IPS-18c (cell line): ENCODE measurements at regions not wholly inside any gene's neighbourhood (a gene's known extent, or its start where the extent isn't known, plus 50 kb on each side); places are given as distances from the start of the nearest gene placed in this dataset.

Experiments used
- H3K4me3 ChIP-seq: 2 replicates; pipeline ENCODE4 v1.7.0; 2013; ENCODE audit warnings: low read depth, mild to moderate bottlenecking, low read length, moderate library complexity; ENCODE audit not compliant: insufficient read depth
- H3K9me3 ChIP-seq: one replicate; pipeline ENCODE4 v1.6.1; 2013; ENCODE audit warnings: mild to moderate bottlenecking, low read length, moderate library complexity; ENCODE audit not compliant: control insufficient read depth, insufficient read depth

- Histone ChIP-seq H3K9me3 (no peaks in the 10 kb centered on the region), H3K4me3 (no peak overlapping the region)
Measured at GRCh38 chr5:2175041-2175440, 292.3 kb upstream of the IRX4 start.

DNA sequence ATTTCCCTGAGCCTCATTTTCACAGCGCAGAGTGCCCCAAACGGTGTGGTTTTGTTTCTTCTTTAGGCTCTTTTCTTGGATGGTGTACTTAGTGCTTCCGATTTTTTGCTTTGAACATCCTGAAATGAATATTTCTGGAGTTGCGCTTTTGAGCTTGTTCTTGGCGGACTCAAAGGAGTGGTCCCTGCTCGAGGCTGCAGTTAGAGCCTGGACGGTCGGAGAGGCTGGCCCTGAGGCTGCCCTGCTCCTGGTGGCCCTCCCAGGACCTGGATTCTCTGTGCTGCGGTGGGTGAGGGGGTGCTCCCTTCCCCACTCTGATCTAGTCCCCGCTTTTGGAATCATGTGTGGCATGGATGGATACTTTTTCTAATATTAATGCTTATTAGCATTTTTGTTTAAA is 291.8 kb upstream of the IRX4 start:
- H3K4me3 ChIP-seq, result no peak overlapping the region
- H3K9me3 ChIP-seq, result no peaks in the 10 kb centered on the region

DNA sequence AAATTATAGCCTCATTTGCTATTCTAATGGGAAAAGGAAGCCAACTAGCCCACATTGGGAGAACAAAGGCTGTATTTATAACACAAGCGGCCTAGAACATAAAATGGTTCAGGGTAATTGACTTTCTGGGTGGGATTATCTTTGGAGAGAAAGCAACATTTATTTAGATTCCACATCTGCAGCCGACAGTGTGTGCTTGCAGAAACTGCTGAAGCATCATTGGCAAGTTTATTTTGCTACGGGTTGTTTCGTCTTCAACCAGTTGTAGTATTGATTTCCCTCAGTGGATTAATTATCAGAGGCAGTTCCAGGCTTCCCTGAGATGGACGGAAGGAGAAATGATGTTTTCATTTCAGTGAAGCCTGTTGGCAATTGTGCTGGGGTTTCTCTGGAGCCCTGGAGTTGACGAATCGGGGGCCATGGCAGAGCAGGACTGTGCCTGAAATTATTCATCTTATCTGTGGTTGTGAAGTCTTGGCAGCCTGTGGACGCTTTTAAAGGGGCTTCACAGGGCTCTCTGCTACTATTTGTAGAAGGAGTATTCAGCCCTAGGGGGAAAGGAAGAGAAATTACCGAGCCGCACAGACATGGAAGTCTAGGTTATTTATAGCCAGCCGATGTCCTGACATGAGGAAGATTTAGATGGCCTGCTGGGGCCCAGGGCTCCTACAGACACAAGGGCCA is 290.6 kb upstream of the IRX4 start:
- Histone ChIP-seq H3K9me3 (no peaks in the 10 kb centered on the region), H3K4me3 (no peak overlapping the region)

- no peak overlapping the region for H3K4me3 ChIP-seq
- no peaks in the 10 kb centered on the region for H3K9me3 ChIP-seq
Measured at GRCh38 chr5:2172471-2172870, 289.7 kb upstream of the IRX4 start.

DNA sequence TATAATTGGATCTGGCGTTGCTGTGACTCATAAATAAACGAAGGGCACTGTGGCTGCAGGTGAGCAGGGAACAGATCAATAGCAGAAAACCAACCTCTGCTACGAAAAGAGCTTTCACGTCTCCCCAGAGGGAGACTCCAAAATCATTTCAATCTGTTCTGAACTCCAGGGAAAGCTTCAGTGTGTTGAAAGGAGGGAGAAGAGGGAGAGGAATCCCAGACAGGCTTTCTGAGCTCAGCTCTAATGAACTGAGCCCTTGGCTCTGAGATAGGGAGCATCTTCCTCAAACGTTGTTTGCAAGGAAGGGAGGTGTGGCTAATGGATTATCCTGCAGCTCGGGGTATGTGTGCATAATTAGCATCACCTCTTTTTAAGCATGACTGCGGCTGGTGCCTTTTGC is 288.0 kb upstream of the IRX4 start:
- no peaks in the 10 kb centered on the region for H3K9me3 ChIP-seq
- H3K4me3 ChIP-seq, result no peak overlapping the region

DNA sequence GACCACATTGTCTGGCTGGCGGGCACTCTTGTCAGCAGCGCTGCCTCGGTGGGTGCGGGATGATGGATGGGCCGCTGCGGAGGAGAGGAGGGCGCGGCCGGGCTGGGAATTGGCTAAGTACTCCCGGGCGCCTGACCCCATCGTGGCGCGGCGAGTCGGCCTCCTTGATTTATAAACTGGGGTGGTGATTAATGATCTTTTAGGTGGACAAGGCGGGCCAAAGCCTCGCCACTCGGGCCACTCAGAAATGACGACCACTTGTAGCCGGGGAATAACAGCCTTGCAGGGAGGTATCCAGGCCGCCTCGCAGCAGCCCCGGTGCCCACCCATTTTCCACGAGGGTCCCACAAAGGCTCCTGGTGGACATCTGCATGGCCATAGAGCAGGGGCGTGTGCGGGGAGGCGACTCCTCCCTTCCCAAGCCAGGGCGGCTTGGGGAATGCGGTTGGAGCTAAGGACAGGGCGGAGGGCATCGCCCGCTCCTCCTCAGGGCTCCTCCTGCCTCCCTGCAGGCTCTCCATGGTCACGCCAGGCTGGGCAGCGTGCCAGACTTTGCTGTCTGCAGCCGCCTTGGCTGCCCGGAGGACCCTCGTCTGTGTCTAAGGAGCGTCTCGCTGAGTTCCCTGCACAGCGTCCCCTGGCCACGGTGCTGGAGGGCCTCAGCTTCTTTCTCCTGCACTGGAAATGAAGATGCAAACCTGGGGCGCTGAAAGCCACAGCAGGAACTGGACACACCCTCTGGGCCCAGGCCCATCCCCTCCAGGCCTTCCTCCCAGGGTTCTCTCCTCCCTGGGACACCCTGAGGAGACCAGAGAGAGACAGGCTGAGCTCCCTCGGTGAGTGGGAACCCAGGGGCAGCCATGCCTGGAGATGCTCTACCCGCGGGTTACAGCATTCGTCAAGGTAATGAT is 287.4 kb upstream of the IRX4 start:
- H3K4me3 ChIP-seq, result no peak overlapping the region
- H3K9me3 ChIP-seq, result no peaks in the 10 kb centered on the region

GRCh38 chr5:2169430-2169808 is 286.7 kb upstream of the IRX4 start:
- Histone ChIP-seq H3K9me3 (no peaks in the 10 kb centered on the region), H3K4me3 (no peak overlapping the region)

GRCh38 chr5:2168601-2169429 is 286.1 kb upstream of the IRX4 start:
- no peaks in the 10 kb centered on the region for H3K9me3 ChIP-seq
- no peak overlapping the region for H3K4me3 ChIP-seq

- Histone ChIP-seq H3K9me3 (no peaks in the 10 kb centered on the region), H3K4me3 (no peak overlapping the region)
Measured at GRCh38 chr5:2167671-2168070, 284.9 kb upstream of the IRX4 start.

DNA sequence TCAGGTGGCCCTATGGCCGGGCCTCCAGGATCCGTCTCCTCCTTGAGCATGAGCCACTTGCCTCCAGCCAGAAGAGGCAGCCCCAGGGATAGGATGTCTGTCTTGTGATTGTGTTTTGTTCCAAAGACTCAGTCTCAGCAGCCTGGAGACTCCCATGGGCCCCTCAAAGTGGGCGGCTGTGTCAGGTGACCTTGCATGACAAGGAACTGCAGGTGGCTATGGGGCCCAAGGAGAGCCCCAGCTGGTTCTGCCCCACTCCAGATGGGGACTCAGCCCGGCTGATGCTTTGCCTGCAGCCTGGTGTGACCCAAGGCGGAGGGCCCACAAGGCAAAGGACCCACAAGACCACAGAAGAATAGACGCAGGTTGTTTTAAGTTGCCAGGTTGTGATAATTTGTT is 284.3 kb upstream of the IRX4 start:
- H3K9me3 ChIP-seq, result no peaks in the 10 kb centered on the region

DNA sequence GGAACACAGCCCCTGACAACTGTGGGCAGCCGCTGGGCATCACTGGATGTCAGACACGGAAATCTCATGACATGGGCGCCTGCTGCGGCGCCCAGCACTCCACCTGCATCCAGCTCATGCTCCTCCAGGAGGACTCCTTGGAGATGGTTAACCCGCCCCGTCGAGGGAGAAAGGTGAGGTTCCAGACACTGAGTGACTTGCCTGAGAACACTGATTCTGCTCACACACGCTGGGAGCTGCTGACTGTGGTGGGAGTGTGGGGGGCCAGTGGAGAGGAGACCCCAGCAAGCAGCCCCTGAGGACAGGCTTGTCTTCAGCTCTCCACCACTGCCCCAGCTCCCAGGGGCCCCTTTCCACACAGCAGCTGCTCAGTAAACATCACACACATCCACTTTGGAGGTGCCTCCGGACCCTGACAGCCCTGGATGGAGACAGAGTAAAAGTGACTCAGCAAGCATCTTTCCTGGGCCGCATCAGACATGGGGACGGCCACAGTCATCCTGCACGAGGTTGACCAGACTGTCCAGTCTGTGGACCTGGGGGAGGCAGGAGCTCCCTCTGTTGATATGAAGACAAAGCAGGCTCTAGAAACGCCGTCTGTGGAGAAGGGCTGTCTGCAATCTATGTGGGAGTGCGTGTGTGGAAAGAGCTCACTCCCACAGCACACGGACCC is 283.7 kb upstream of the IRX4 start:
- Histone ChIP-seq H3K4me3 (no peak overlapping the region), H3K9me3 (no peaks in the 10 kb centered on the region)

More for the DNA sequence above, 284.3 kb upstream of the IRX4 start:
- no peak overlapping the region for H3K4me3 ChIP-seq

DNA sequence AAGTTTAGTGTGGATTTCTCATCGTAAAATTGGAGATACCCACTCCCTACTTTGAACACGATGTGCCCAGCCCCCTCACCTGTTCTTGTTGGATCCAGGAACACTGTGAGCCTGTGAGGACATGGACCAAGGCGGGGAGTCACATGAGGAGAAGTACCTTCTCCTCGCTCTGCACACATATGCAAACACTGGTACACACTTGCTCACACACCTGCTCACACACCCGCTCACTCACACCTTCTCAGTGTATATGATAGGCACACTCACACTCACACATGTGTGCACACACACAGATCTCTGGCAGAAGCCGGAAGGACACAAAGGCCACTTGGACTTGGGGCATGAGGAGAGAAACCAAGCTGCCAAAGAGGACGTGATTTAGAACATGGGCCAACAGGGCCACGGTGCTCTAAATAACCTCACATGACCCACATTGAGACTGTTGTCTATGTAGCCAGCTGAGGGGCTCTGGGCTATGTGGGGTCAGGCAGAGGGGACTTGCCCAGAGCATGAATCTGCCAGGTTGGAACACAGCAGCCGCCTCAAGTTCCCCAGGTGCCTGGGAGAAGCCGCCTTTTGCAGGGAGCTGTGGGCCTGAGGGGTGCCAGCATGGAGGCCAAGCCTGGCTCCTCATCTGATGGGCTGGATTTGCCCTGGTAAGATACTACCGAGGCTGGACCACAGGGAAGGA is 283.0 kb upstream of the IRX4 start:
- Histone ChIP-seq H3K9me3 (no peaks in the 10 kb centered on the region), H3K4me3 (no peak overlapping the region)

GRCh38 chr5:2165203-2165602 is 282.5 kb upstream of the IRX4 start:
- no peaks in the 10 kb centered on the region for H3K9me3 ChIP-seq
- H3K4me3 ChIP-seq, result no peak overlapping the region

GRCh38 chr5:2164586-2164985 is 281.9 kb upstream of the IRX4 start:
- Histone ChIP-seq H3K4me3 (no peak overlapping the region), H3K9me3 (no peaks in the 10 kb centered on the region)

GRCh38 chr5:2163940-2164490 is 281.3 kb upstream of the IRX4 start:
- Histone ChIP-seq H3K4me3 (no peak overlapping the region), H3K9me3 (no peaks in the 10 kb centered on the region)

DNA sequence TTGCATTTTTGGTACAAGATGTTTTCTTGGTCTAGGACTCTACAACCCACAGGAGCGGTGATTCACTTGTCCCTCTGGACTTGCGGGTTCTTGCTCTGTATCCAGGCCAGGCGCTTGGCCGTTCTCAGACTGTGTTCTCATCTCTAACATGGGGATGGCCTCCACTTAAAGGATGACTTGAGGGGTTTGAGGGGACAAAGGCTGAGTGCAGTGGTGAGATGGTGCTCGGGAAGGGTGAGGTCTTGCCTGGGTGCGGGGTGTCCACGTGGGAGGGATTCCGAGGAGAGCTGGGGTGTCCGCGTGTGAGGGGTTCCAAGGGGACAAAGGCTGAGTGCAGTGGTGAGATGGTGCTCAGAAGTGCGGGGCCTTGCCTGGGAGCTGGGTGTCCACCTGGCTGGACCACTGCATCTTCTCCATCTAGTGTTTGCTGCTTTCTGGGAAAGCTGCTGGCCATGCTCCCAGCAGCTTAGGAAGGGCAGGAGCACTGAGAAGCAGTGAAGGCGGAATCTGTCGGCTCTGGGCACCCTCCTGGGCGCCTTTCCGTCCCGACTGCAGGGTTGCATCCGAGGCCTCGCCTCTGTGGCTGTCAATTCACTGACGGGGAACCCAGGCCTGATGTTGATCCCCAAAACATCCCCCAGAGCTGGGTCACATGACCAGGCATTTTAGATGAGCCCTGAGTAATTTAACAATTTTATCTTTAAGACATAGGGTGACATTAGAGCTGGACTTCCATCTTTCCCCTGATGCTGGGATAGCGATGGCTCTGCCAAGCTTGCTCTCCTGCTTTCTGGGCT is 280.5 kb upstream of the IRX4 start:
- no peaks in the 10 kb centered on the region for H3K9me3 ChIP-seq
- no peak overlapping the region for H3K4me3 ChIP-seq
